Muscle of leg (tissue), 3 donors: ENCODE measurements at regions not wholly inside any gene's neighbourhood (a gene's known extent, or its start where the extent isn't known, plus 50 kb on each side); places are given as distances from the start of the nearest gene placed in this dataset.
"Not testable (repeated sequence)": the region's sequence is repeated elsewhere in the genome, so short reads cannot be mapped to it uniquely, and the experiment has no call there.

Source experiments
- DNase-seq: peaks from one replicate; pipeline ENCODE4 v3.0.0; 2013
- H3K27ac ChIP-seq: one replicate; pipeline ENCODE4 v1.5.1; 2013; ENCODE audit warnings: mild to moderate bottlenecking, low read length, control low read depth
- H3K27me3 ChIP-seq: one replicate; pipeline ENCODE4 v1.6.1; 2013; ENCODE audit warnings: low read length; ENCODE audit not compliant: control insufficient read depth, insufficient read depth
- H3K36me3 ChIP-seq: one replicate; pipeline ENCODE4 v1.6.1; 2013; ENCODE audit warnings: low read length; ENCODE audit not compliant: control insufficient read depth, insufficient read depth
- H3K4me1 ChIP-seq: one replicate; pipeline ENCODE4 v1.6.1; 2013; ENCODE audit warnings: low read length; ENCODE audit not compliant: control insufficient read depth, insufficient read depth
- H3K4me3 ChIP-seq: one replicate; pipeline ENCODE4 v1.5.1; 2013; ENCODE audit warnings: low read length, control low read depth
- H3K9me3 ChIP-seq: replicated peaks from 2 replicates; pipeline ENCODE4 v1.6.1; 2013; ENCODE audit warnings: low read depth, low read length; ENCODE audit not compliant: control insufficient read depth
- WGBS: methylation state at CpG from one replicate; pipeline ENCODE4 v1.1.5; 2013; ENCODE audit warnings: missing lambda C conversion rate; ENCODE audit not compliant: insufficient coverage; 5-methylcytosine and 5-hydroxymethylcytosine counted together

- Histone ChIP-seq H3K27ac (peak overlapping the region; percentile 89), H3K4me1 (peaks cover 18% of the 10 kb centered on the region), H3K36me3 (peaks cover 17% of the 10 kb centered on the region)
- H3K4me3 ChIP-seq, H3K9me3 ChIP-seq, H3K27me3 ChIP-seq: not testable (repeated sequence)
- WGBS: 90% methylated on average over 4 of the region's 8 CpGs
- DNase-seq: peak; percentile 12
These were observed 359.4 kb upstream of the TPM1 start for GRCh38 chr15:62683192-62683591.

- peaks cover 17% of the 10 kb centered on the region for H3K36me3 ChIP-seq
- H3K27ac ChIP-seq: peak overlapping the region; percentile 89
- H3K4me3 ChIP-seq: peak overlapping the region; percentile 18
- H3K9me3 ChIP-seq: no peaks in the 10 kb centered on the region
- no peaks in the 10 kb centered on the region for H3K27me3 ChIP-seq
- DNase-seq: peak; percentile 90
- H3K4me1 ChIP-seq: peaks cover 18% of the 10 kb centered on the region
- WGBS: 20% methylated on average over 1 of the region's 7 CpGs
These were observed 358.3 kb upstream of the TPM1 start for GRCh38 chr15:62684123-62684808.

- H3K9me3 ChIP-seq: no peaks in the 10 kb centered on the region
- H3K27me3 ChIP-seq: no peaks in the 10 kb centered on the region
- no peaks in the 10 kb centered on the region for H3K4me1 ChIP-seq
- no peak overlapping the region for H3K27ac ChIP-seq
- no CpG with 5 or more reads among the region's 2 CpGs for WGBS
- H3K4me3 ChIP-seq: no peak overlapping the region
- peak; percentile 26 for DNase-seq
- H3K36me3 ChIP-seq: peaks cover 38% of the 10 kb centered on the region
These were observed 351.5 kb upstream of the TPM1 start for GRCh38 chr15:62691008-62691407.

- Histone ChIP-seq H3K27me3 (no peaks in the 10 kb centered on the region), H3K4me3 (no peak overlapping the region), H3K27ac (no peak overlapping the region), H3K36me3 (peaks cover 77% of the 10 kb centered on the region), H3K4me1 (no peaks in the 10 kb centered on the region), H3K9me3 (no peaks in the 10 kb centered on the region)
- DNase-seq: no peak
- WGBS: 94% methylated on average over 23 of the region's 23 CpGs
These were observed 344.9 kb upstream of the TPM1 start for GRCh38 chr15:62697636-62698035.

- no peak for DNase-seq
- 89% methylated on average over 7 of the region's 8 CpGs for WGBS
These were observed 343.9 kb upstream of the TPM1 start for GRCh38 chr15:62698646-62699045.

GRCh38 chr15:62706317-62706716 lies 336.2 kb upstream of the TPM1 start:
- H3K4me1 ChIP-seq: no peaks in the 10 kb centered on the region
- no peaks in the 10 kb centered on the region for H3K27me3 ChIP-seq
- H3K27ac ChIP-seq: no peak overlapping the region
- no CpG with 5 or more reads among the region's 2 CpGs for WGBS
- peak; percentile 19 for DNase-seq
- H3K4me3 ChIP-seq: no peak overlapping the region
- no peaks in the 10 kb centered on the region for H3K9me3 ChIP-seq
- peaks cover 66% of the 10 kb centered on the region for H3K36me3 ChIP-seq

More at GRCh38 chr15:62698646-62699045, 343.9 kb upstream of the TPM1 start:
- H3K4me1 ChIP-seq: no peaks in the 10 kb centered on the region
- H3K27me3 ChIP-seq: no peaks in the 10 kb centered on the region
- no peaks in the 10 kb centered on the region for H3K9me3 ChIP-seq
- H3K27ac ChIP-seq: no peak overlapping the region
- peaks cover 82% of the 10 kb centered on the region for H3K36me3 ChIP-seq
- H3K4me3 ChIP-seq: no peak overlapping the region

- 97% methylated on average over 16 of the region's 16 CpGs for WGBS
- DNase-seq: no peak
- H3K36me3 ChIP-seq: peaks cover 58% of the 10 kb centered on the region
These were observed 334.1 kb upstream of the TPM1 start for GRCh38 chr15:62708470-62708869.

GRCh38 chr15:62709261-62709660 lies 333.3 kb upstream of the TPM1 start:
- H3K36me3 ChIP-seq: peaks cover 54% of the 10 kb centered on the region
- H3K27me3 ChIP-seq: no peaks in the 10 kb centered on the region
- 100% methylated on average over 1 of the region's 3 CpGs for WGBS
- H3K4me3 ChIP-seq: no peak overlapping the region
- no peaks in the 10 kb centered on the region for H3K9me3 ChIP-seq
- no peak overlapping the region for H3K27ac ChIP-seq
- no peaks in the 10 kb centered on the region for H3K4me1 ChIP-seq
- no peak for DNase-seq

More at GRCh38 chr15:62708470-62708869, 334.1 kb upstream of the TPM1 start:
- H3K4me3 ChIP-seq: no peak overlapping the region
- no peaks in the 10 kb centered on the region for H3K4me1 ChIP-seq
- H3K9me3 ChIP-seq: no peaks in the 10 kb centered on the region
- H3K27ac ChIP-seq: no peak overlapping the region
- H3K27me3 ChIP-seq: no peaks in the 10 kb centered on the region

- Histone ChIP-seq H3K27ac (no peak overlapping the region), H3K36me3 (peaks cover 54% of the 10 kb centered on the region), H3K4me1 (no peaks in the 10 kb centered on the region), H3K9me3 (no peaks in the 10 kb centered on the region), H3K4me3 (no peak overlapping the region), H3K27me3 (no peaks in the 10 kb centered on the region)
- WGBS: 86% methylated on average over 5 of the region's 11 CpGs
- DNase-seq: no peak
These were observed 330.7 kb upstream of the TPM1 start for GRCh38 chr15:62711691-62712454.

- Histone ChIP-seq H3K4me3 (no peak overlapping the region), H3K36me3 (peaks cover 54% of the 10 kb centered on the region), H3K4me1 (no peaks in the 10 kb centered on the region), H3K9me3 (no peaks in the 10 kb centered on the region), H3K27me3 (no peaks in the 10 kb centered on the region), H3K27ac (no peak overlapping the region)
- DNase-seq: no peak
- no CpG with 5 or more reads among the region's 5 CpGs for WGBS
These were observed 330.1 kb upstream of the TPM1 start for GRCh38 chr15:62712455-62712839.
